IMR-90 (cell line): ENCODE measurements at regions not wholly inside any gene's neighbourhood (a gene's known extent, or its start where the extent isn't known, plus 50 kb on each side); places are given as distances from the start of the nearest gene placed in this dataset.

Source experiments
- ATAC-seq: fragments of 200-7000 bp; cut with Tn5 transposase; 2 replicates; pipeline ENCODE4 v1.9.1; 2020; ENCODE audit warnings: low read depth, mild to moderate bottlenecking, moderate library complexity
- BruUV-seq: library from RNA; stranded (reverse); fragments of 400-500 nt; replicated peaks from 2 replicates; lab custom pipeline; 2021; lab: Mats Ljungman, UMichigan
- CTCF ChIA-PET: fragments of 300-600 bp; formaldehyde crosslinking; extraction: SDS; loops from one replicate; lab custom pipeline; 2021; ENCODE audit warnings: antibody characterized with exemption; lab: Yijun Ruan, JAX
- POLR2A ChIA-PET: fragments of 300-600 bp; sonication (Branson Sonifier 250); formaldehyde crosslinking; loops from one replicate; lab custom pipeline; 2022; ENCODE audit warnings: antibody characterized with exemption; ENCODE audit not compliant: unreplicated experiment; lab: Charles Lee
- DNase-seq: peaks from one replicate; pipeline ENCODE4 v3.0.0; 2013
- H2AFZ ChIP-seq: replicated peaks from 2 replicates; pipeline ENCODE3; 2013; ENCODE audit warnings: low read length, mild to moderate bottlenecking; ENCODE audit not compliant: poor library complexity
- H2AK5ac ChIP-seq: 2 replicates; pipeline ENCODE4 v1.6.1; 2013; ENCODE audit warnings: low read depth, low read length, inconsistent platforms
- H2AK9ac ChIP-seq: replicated peaks from 2 replicates; pipeline ENCODE3; 2013; ENCODE audit warnings: mild to moderate bottlenecking, low read depth, low read length, moderate library complexity; ENCODE audit not compliant: poor library complexity
- H2BK120ac ChIP-seq: 2 replicates; pipeline ENCODE4 v1.6.1; 2013; ENCODE audit warnings: low read depth, low read length, inconsistent platforms
- H2BK15ac ChIP-seq: 3 replicates; pipeline ENCODE4 v1.6.1; 2013; ENCODE audit warnings: low read depth, low read length, inconsistent platforms
- H2BK20ac ChIP-seq: 2 replicates; pipeline ENCODE4 v1.6.1; 2013; ENCODE audit warnings: low read depth, mild to moderate bottlenecking, inconsistent platforms, low read length, moderate library complexity
- H2BK5ac ChIP-seq: 2 replicates; pipeline ENCODE4 v1.6.1; 2013; ENCODE audit warnings: mild to moderate bottlenecking, low read depth, low read length, inconsistent platforms; ENCODE audit not compliant: poor library complexity, severe bottlenecking
- H3K14ac ChIP-seq: replicated peaks from 2 replicates; pipeline ENCODE4 v1.6.1; 2013; ENCODE audit warnings: low read depth, low read length, inconsistent platforms
- H3K18ac ChIP-seq: 2 replicates; pipeline ENCODE4 v1.6.1; 2013; ENCODE audit warnings: low read depth, low read length, control low read depth
- H3K23ac ChIP-seq: 2 replicates; pipeline ENCODE4 v1.6.1; 2013; ENCODE audit warnings: low read depth, low read length, inconsistent platforms
- H3K27ac ChIP-seq: 2 replicates; pipeline ENCODE4 v1.5.1; 2013; ENCODE audit warnings: mild to moderate bottlenecking, control low read depth, low read length; ENCODE audit not compliant: insufficient read depth
- H3K27me3 ChIP-seq: 2 replicates; pipeline ENCODE4 v1.6.1; 2013; ENCODE audit warnings: low read length; ENCODE audit not compliant: control insufficient read depth, insufficient read depth
- H3K36me3 ChIP-seq: 2 replicates; pipeline ENCODE4 v1.6.1; 2013; ENCODE audit warnings: low read length, mixed read lengths; ENCODE audit not compliant: control insufficient read depth, insufficient read depth
- H3K4ac ChIP-seq: 2 replicates; pipeline ENCODE4 v1.6.1; 2013; ENCODE audit warnings: low read depth, low read length, inconsistent platforms
- H3K4me1 ChIP-seq: 2 replicates; pipeline ENCODE4 v1.6.1; 2013; ENCODE audit warnings: low read length, mixed read lengths; ENCODE audit not compliant: control insufficient read depth, insufficient read depth
- H3K4me2 ChIP-seq: 2 replicates; pipeline ENCODE4 v1.6.1; 2013; ENCODE audit warnings: low read depth, mild to moderate bottlenecking, control low read depth, low read length, moderate library complexity
- H3K4me3 ChIP-seq: 2 replicates; pipeline ENCODE4 v1.5.1; 2013; ENCODE audit warnings: low read depth, mild to moderate bottlenecking, control low read depth, low read length, moderate library complexity; ENCODE audit not compliant: insufficient read depth
- H3K56ac ChIP-seq: 2 replicates; pipeline ENCODE4 v1.6.1; 2013; ENCODE audit warnings: low read length, inconsistent platforms; ENCODE audit not compliant: insufficient read depth; ENCODE audit errors: extremely low read depth
- H3K79me1 ChIP-seq, 2 experiments: 2 replicates each; pipeline ENCODE4 v1.6.1; 2013; ENCODE audit warnings: low read length in 2 of 2, inconsistent platforms in 1 of 2, low read depth in 1 of 2
- H3K9ac ChIP-seq: 2 replicates; pipeline ENCODE4 v1.6.1; 2013; ENCODE audit warnings: low read depth, low read length, control low read depth
- H3K9me1 ChIP-seq: 2 replicates; pipeline ENCODE4 v1.6.1; 2013; ENCODE audit warnings: low read length, inconsistent platforms; ENCODE audit not compliant: insufficient read depth
- H3K9me3 ChIP-seq: 2 replicates; pipeline ENCODE4 v1.6.1; 2013; ENCODE audit warnings: low read length; ENCODE audit not compliant: control insufficient read depth, insufficient read depth
- H4K20me1 ChIP-seq: 2 replicates; pipeline ENCODE4 v1.6.1; 2013; ENCODE audit warnings: low read length, inconsistent platforms; ENCODE audit not compliant: insufficient read depth
- H4K5ac ChIP-seq: 2 replicates; pipeline ENCODE4 v1.6.1; 2013; ENCODE audit warnings: mild to moderate bottlenecking, low read depth, low read length, control low read depth
- H4K8ac ChIP-seq, 2 experiments: 2 replicates each; pipeline ENCODE4 v1.6.1; 2013; ENCODE audit warnings: low read depth in 2 of 2, low read length in 2 of 2, control low read depth in 1 of 2, inconsistent platforms in 1 of 2
- H4K91ac ChIP-seq: 2 replicates; pipeline ENCODE4 v1.6.1; 2013; ENCODE audit warnings: low read depth, low read length, inconsistent platforms; ENCODE audit not compliant: insufficient read depth
- BHLHE40 ChIP-seq: fragments of 150-350 bp; IDR thresholded peaks from 2 replicates; pipeline ENCODE4 v1.6.1; 2016; ENCODE audit warnings: mild to moderate bottlenecking, low read depth, low read length
- CEBPB ChIP-seq: IDR thresholded peaks from 2 replicates; pipeline ENCODE4 v1.6.1; 2012; ENCODE audit warnings: low read depth, low read length, improper control_type of control experiment
- CHD1 ChIP-seq: IDR thresholded peaks from 2 replicates; pipeline ENCODE4 v1.6.1; 2012; ENCODE audit warnings: low read depth, low read length, improper control_type of control experiment
- FOS ChIP-seq: fragments of 150-350 bp; IDR thresholded peaks from 2 replicates; pipeline ENCODE4 v1.6.1; 2016; ENCODE audit warnings: low read depth, low read length
- MAFK ChIP-seq: IDR thresholded peaks from 2 replicates; pipeline ENCODE4 v1.6.1; 2012; ENCODE audit warnings: low read depth, low read length, improper control_type of control experiment
- POLR2A ChIP-seq: IDR thresholded peaks from 2 replicates; pipeline ENCODE4 v1.6.1; 2012; ENCODE audit warnings: mild to moderate bottlenecking, low read depth, low read length
- RAD21 ChIP-seq: IDR thresholded peaks from 2 replicates; pipeline ENCODE4 v1.6.1; 2012; ENCODE audit warnings: low read length, improper control_type of control experiment
- RCOR1 ChIP-seq: IDR thresholded peaks from 2 replicates; pipeline ENCODE4 v1.6.1; 2012; ENCODE audit warnings: mild to moderate bottlenecking, low read length, improper control_type of control experiment; ENCODE audit not compliant: insufficient replicate concordance
- SMC3 ChIP-seq: fragments of 150-350 bp; IDR thresholded peaks from 2 replicates; pipeline ENCODE4 v1.6.1; 2016; ENCODE audit warnings: low read depth, mild to moderate bottlenecking, antibody characterized with exemption, low read length, moderate library complexity
- USF2 ChIP-seq: fragments of 150-350 bp; IDR thresholded peaks from 2 replicates; pipeline ENCODE4 v1.6.1; 2017; ENCODE audit warnings: mild to moderate bottlenecking, antibody characterized with exemption, low read length, low read depth
- WGBS, 2 experiments: methylation state at CpG; one replicate each; pipeline versions ENCODE4 v1.1.5 to v1.1.7; 2013; ENCODE audit warnings: missing lambda C conversion rate in 2 of 2; ENCODE audit not compliant: insufficient read length in 1 of 2; ENCODE audit errors: extremely low coverage in 2 of 2; 5-methylcytosine and 5-hydroxymethylcytosine counted together
- dilution Hi-C: fragments of 300-500 bp; cut with HindIII; formaldehyde crosslinking; loops from one replicate; pipeline ENCODE4 v1.14.3; 2018; ENCODE audit warnings: low sequenced_read_pairs; ENCODE audit not compliant: unreplicated experiment
- in situ Hi-C: fragments of 300-500 bp; cut with MboI; formaldehyde crosslinking; loops from 3 replicates; pipeline ENCODE4 v1.14.3; 2019; ENCODE audit warnings: low sequenced_read_pairs, inconsistent platforms, mixed read lengths
- intact Hi-C: fragments of 100-400 bp; cut with micrococcal nuclease; formaldehyde crosslinking; loops from 2 replicates; pipeline ENCODE4 v1.10.0; 2022
- TF ChIP-seq, protein P1 (sequence below): fragments of 150-350 bp; IDR thresholded peaks from 2 replicates; pipeline ENCODE4 v1.6.1; 2016; ENCODE audit warnings: low read depth, mild to moderate bottlenecking, low read length, moderate library complexity, borderline replicate concordance

- ChIA-PET POLR2A (no interaction called here), CTCF (no interaction called here)
- Histone ChIP-seq H3K36me3 (no peaks in the 10 kb centered on the region), H3K4me3 (no peak overlapping the region), H3K18ac (no peak overlapping the region), H3K27me3 (no peaks in the 10 kb centered on the region), H4K8ac (no peak overlapping the region), H3K4me1 (no peaks in the 10 kb centered on the region), H3K27ac (no peak overlapping the region), H2AK9ac (no peak overlapping the region), H3K4me2 (no peak overlapping the region), H3K9ac (no peak overlapping the region), H4K91ac (no peak overlapping the region), H2BK5ac (no peak overlapping the region), H3K79me1 (no peaks in the 10 kb centered on the region), H2BK20ac (no peak overlapping the region), H3K56ac (no peak overlapping the region), H2BK15ac (no peak overlapping the region), H3K23ac (no peak overlapping the region), H2AK5ac (no peak overlapping the region), H2BK120ac (no peak overlapping the region), H4K5ac (no peak overlapping the region), H3K14ac (no peak overlapping the region), H3K9me3 (peaks cover 30% of the 10 kb centered on the region), H2AFZ (no peak overlapping the region), H3K9me1 (no peaks in the 10 kb centered on the region), H3K4ac (no peak overlapping the region), H4K20me1 (no peaks in the 10 kb centered on the region)
- DNase-seq (no peak), ATAC-seq (no peak)
- dilution Hi-C loops: no loop called here
- in situ Hi-C loops: no loop called here
- intact Hi-C loops: no loop called here
- TF ChIP-seq POLR2A: no peak
- no peak for TF ChIP-seq BHLHE40
- TF ChIP-seq CHD1: no peak
- TF ChIP-seq RCOR1: no peak
- no peak for TF ChIP-seq MAFK
- TF ChIP-seq, protein P1, sequence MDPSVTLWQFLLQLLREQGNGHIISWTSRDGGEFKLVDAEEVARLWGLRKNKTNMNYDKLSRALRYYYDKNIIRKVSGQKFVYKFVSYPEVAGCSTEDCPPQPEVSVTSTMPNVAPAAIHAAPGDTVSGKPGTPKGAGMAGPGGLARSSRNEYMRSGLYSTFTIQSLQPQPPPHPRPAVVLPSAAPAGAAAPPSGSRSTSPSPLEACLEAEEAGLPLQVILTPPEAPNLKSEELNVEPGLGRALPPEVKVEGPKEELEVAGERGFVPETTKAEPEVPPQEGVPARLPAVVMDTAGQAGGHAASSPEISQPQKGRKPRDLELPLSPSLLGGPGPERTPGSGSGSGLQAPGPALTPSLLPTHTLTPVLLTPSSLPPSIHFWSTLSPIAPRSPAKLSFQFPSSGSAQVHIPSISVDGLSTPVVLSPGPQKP: no peak
- TF ChIP-seq RAD21: no peak
- TF ChIP-seq CEBPB: no peak
- no peak for TF ChIP-seq SMC3
- no peak for TF ChIP-seq FOS
- no peak for TF ChIP-seq USF2
- WGBS, 2 experiments: 10% methylated on average over 2 of the region's 5 CpGs; no CpG with 5 or more reads in 1 of the 2 experiments
- no TSS peak for BruUV-seq
Measured at GRCh38 chr2:611519-611918, 65.7 kb downstream of the TMEM18 start.
